HCT116 (cell line): ENCODE measurements at regions not wholly inside any gene's neighbourhood (a gene's known extent, or its start where the extent isn't known, plus 50 kb on each side); places are given as distances from the start of the nearest gene placed in this dataset.

Experiments used
- ATAC-seq: fragments of 200-7000 bp; cut with Tn5 transposase; 2 replicates; pipeline ENCODE4 v1.9.1; 2020; ENCODE audit warnings: mild to moderate bottlenecking, moderate library complexity
- BruUV-seq: library from RNA; stranded (reverse); fragments of 400-500 nt; replicated peaks from 2 replicates; lab custom pipeline; 2021; lab: Mats Ljungman, UMichigan
- CTCF ChIA-PET: fragments of 300-600 bp; sonication (Branson Sonifier 250); formaldehyde crosslinking; loops from one replicate; lab custom pipeline; 2021; ENCODE audit warnings: antibody characterized with exemption; lab: Charles Lee
- POLR2A ChIA-PET: fragments of 300-600, 350-600 bp; sonication (Branson Sonifier 250); formaldehyde crosslinking; loops from one replicate; lab custom pipeline; 2021; ENCODE audit warnings: antibody characterized with exemption; lab: Charles Lee
- RAD21 ChIA-PET, 2 experiments: fragments of 300-600 bp; sonication (Branson Sonifier 250); formaldehyde crosslinking; loops; one replicate each; lab custom pipeline; 2023; ENCODE audit warnings: low total read pairs in 2 of 2; ENCODE audit not compliant: uncharacterized antibody in 2 of 2, unreplicated experiment in 2 of 2, low non-redundant PET in 1 of 2; lab: Charles Lee
- DNase-seq: peaks from one replicate; pipeline ENCODE4 v3.0.0-alpha.2; 2010; ENCODE audit warnings: low read depth, low spot score
- H2AFZ ChIP-seq: fragments of 200-600 bp; shearing (Covaris generic), sonication (generic); 2 replicates; pipeline ENCODE4 v1.6.1; 2017; ENCODE audit warnings: low read depth, mixed run types, mixed read lengths, antibody characterized with exemption, low read length; ENCODE audit not compliant: poor library complexity, severe bottlenecking
- H3K27ac ChIP-seq: 2 replicates; pipeline ENCODE4 v1.5.1; 2012; ENCODE audit warnings: low read depth, low read length
- H3K27me3 ChIP-seq: fragments of 200-600 bp; sonication (generic); 2 replicates; pipeline ENCODE4 v1.6.1; 2016; ENCODE audit warnings: mixed run types, low read length, mixed read lengths; ENCODE audit not compliant: insufficient read depth
- H3K36me3 ChIP-seq, 2 experiments: fragments of 200-500 bp in 1 of 2; fragments of 200-600 bp in 1 of 2; sonication (Bioruptor generic) in 1 of 2; sonication (generic) in 1 of 2; 2 replicates each; pipeline versions ENCODE4 v1.5.1 to v1.6.1; 2014 to 2016; ENCODE audit warnings: low read length in 2 of 2, inconsistent platforms in 1 of 2, mixed read lengths in 1 of 2, mixed run types in 1 of 2; ENCODE audit not compliant: insufficient read depth in 2 of 2, control insufficient read depth in 1 of 2
- H3K4me1 ChIP-seq, 2 experiments: fragments of 200-600 bp in 1 of 2; sonication (generic) in 1 of 2; 2 replicates each; pipeline versions ENCODE4 v1.5.1 to v1.6.1; 2012 to 2017; ENCODE audit warnings: low read length in 2 of 2, inconsistent platforms in 1 of 2, mild to moderate bottlenecking in 1 of 2, mixed read lengths in 1 of 2, mixed run types in 1 of 2, moderate library complexity in 1 of 2; ENCODE audit not compliant: insufficient read depth in 2 of 2, control insufficient read depth in 1 of 2
- H3K4me2 ChIP-seq: fragments of 200-600 bp; sonication (generic); 2 replicates; pipeline ENCODE4 v1.6.1; 2017; ENCODE audit warnings: mixed run types, low read length, mixed read lengths
- H3K4me3 ChIP-seq, 2 experiments: fragments of 200-600 bp in 1 of 2; sonication (generic) in 1 of 2; replicated peaks in 1 of 2; 2 replicates each; pipeline ENCODE4 v1.5.1; 2011 to 2016; ENCODE audit warnings: low read length in 2 of 2, control low read depth in 1 of 2, low read depth in 1 of 2, mild to moderate bottlenecking in 1 of 2, mixed read lengths in 1 of 2, mixed run types in 1 of 2
- H3K79me2 ChIP-seq: fragments of 200-600 bp; sonication (generic); 2 replicates; pipeline ENCODE4 v1.6.1; 2017; ENCODE audit warnings: mild to moderate bottlenecking, mixed run types, low read length, moderate library complexity, mixed read lengths; ENCODE audit not compliant: insufficient read depth
- H3K9ac ChIP-seq: fragments of 200-600 bp; sonication (generic); 2 replicates; pipeline ENCODE4 v1.6.1; 2016; ENCODE audit warnings: low read length, mixed read lengths
- H3K9me2 ChIP-seq: fragments of 200-600 bp; sonication (generic), shearing (Covaris generic); 2 replicates; pipeline ENCODE4 v1.6.1; 2017; ENCODE audit warnings: mixed run types, mild to moderate bottlenecking, moderate library complexity; ENCODE audit not compliant: insufficient read depth
- H3K9me3 ChIP-seq, 2 experiments: fragments of 200-500 bp in 1 of 2; fragments of 200-600 bp in 1 of 2; sonication (Bioruptor generic) in 1 of 2; sonication (generic) in 1 of 2; 2 replicates each; pipeline ENCODE4 v1.6.1; 2014 to 2017; ENCODE audit warnings: low read length in 2 of 2, mixed read lengths in 2 of 2, inconsistent platforms in 1 of 2, low read depth in 1 of 2, mild to moderate bottlenecking in 1 of 2, mixed run types in 1 of 2, moderate library complexity in 1 of 2; ENCODE audit not compliant: control insufficient read depth in 1 of 2, insufficient read depth in 1 of 2
- H4K20me1 ChIP-seq: fragments of 200-600 bp; sonication (generic), shearing (Covaris generic); 2 replicates; pipeline ENCODE4 v1.6.1; 2017; ENCODE audit warnings: mixed run types, mild to moderate bottlenecking, moderate library complexity; ENCODE audit not compliant: insufficient read depth
- RAD21 ChIP-seq: IDR thresholded peaks from 2 replicates; pipeline ENCODE4 v1.6.1; 2012; ENCODE audit warnings: low read depth, mild to moderate bottlenecking
- SP1 ChIP-seq: IDR thresholded peaks from 2 replicates; pipeline ENCODE4 v1.6.1; 2012; ENCODE audit warnings: low read depth
- SRF ChIP-seq: IDR thresholded peaks from 2 replicates; pipeline ENCODE4 v1.6.1; 2012; ENCODE audit warnings: low read depth
- TCF7L2 ChIP-seq: IDR thresholded peaks from 2 replicates; pipeline ENCODE4 v1.7.0; 2011; ENCODE audit warnings: borderline replicate concordance, inconsistent platforms; ENCODE audit not compliant: insufficient read depth, insufficient read length; ENCODE audit errors: extremely low read depth
- YY1 ChIP-seq: IDR thresholded peaks from 2 replicates; pipeline ENCODE4 v1.6.1; 2011; ENCODE audit warnings: low read length, low read depth, moderate library complexity, mild to moderate bottlenecking; ENCODE audit not compliant: insufficient replicate concordance; ENCODE audit errors: extremely low read depth
- intact Hi-C: fragments of 100-400 bp; cut with micrococcal nuclease; formaldehyde crosslinking; loops from 2 replicates; pipeline ENCODE4 v1.10.0; 2022
- TF ChIP-seq, protein P1 (sequence below): IDR thresholded peaks from 2 replicates; pipeline ENCODE4 v1.6.1; 2012; ENCODE audit warnings: low read depth
- TF ChIP-seq, protein P2 (sequence below): IDR thresholded peaks from 2 replicates; pipeline ENCODE4 v1.6.1; 2012
- TF ChIP-seq, protein P3 (sequence below): IDR thresholded peaks from 2 replicates; pipeline ENCODE4 v1.6.1; 2011; ENCODE audit warnings: mild to moderate bottlenecking, low read length, moderate library complexity; ENCODE audit not compliant: insufficient replicate concordance; ENCODE audit errors: extremely low read depth

DNA sequence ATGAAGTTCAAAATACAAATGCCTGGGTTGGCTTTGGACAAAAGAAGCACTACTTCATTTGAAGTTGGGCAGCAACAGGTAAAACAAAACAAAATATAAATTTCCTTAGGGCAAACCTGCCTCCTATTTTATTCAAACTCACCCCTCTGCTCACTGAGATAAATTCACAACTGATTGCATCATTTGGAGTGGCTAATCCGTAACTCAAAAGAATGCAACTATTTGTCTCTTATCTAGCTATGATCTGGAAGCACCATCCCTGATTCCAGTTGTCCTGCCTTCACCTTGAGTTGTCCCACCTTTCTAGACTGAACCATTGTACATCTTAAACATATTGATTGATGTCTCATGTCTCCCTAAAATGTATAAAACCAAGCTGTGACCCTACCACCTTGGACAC lies 145.0 kb downstream of the CCER1 start:
- TF ChIP-seq, protein P1, sequence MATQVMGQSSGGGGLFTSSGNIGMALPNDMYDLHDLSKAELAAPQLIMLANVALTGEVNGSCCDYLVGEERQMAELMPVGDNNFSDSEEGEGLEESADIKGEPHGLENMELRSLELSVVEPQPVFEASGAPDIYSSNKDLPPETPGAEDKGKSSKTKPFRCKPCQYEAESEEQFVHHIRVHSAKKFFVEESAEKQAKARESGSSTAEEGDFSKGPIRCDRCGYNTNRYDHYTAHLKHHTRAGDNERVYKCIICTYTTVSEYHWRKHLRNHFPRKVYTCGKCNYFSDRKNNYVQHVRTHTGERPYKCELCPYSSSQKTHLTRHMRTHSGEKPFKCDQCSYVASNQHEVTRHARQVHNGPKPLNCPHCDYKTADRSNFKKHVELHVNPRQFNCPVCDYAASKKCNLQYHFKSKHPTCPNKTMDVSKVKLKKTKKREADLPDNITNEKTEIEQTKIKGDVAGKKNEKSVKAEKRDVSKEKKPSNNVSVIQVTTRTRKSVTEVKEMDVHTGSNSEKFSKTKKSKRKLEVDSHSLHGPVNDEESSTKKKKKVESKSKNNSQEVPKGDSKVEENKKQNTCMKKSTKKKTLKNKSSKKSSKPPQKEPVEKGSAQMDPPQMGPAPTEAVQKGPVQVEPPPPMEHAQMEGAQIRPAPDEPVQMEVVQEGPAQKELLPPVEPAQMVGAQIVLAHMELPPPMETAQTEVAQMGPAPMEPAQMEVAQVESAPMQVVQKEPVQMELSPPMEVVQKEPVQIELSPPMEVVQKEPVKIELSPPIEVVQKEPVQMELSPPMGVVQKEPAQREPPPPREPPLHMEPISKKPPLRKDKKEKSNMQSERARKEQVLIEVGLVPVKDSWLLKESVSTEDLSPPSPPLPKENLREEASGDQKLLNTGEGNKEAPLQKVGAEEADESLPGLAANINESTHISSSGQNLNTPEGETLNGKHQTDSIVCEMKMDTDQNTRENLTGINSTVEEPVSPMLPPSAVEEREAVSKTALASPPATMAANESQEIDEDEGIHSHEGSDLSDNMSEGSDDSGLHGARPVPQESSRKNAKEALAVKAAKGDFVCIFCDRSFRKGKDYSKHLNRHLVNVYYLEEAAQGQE, result no peak
- TF ChIP-seq SRF (no peak), SP1 (no peak), RAD21 (no peak), TCF7L2 (no peak), YY1 (no peak)
- TF ChIP-seq, protein P2, sequence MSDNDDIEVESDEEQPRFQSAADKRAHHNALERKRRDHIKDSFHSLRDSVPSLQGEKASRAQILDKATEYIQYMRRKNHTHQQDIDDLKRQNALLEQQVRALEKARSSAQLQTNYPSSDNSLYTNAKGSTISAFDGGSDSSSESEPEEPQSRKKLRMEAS, result no peak
- TF ChIP-seq, protein P3, sequence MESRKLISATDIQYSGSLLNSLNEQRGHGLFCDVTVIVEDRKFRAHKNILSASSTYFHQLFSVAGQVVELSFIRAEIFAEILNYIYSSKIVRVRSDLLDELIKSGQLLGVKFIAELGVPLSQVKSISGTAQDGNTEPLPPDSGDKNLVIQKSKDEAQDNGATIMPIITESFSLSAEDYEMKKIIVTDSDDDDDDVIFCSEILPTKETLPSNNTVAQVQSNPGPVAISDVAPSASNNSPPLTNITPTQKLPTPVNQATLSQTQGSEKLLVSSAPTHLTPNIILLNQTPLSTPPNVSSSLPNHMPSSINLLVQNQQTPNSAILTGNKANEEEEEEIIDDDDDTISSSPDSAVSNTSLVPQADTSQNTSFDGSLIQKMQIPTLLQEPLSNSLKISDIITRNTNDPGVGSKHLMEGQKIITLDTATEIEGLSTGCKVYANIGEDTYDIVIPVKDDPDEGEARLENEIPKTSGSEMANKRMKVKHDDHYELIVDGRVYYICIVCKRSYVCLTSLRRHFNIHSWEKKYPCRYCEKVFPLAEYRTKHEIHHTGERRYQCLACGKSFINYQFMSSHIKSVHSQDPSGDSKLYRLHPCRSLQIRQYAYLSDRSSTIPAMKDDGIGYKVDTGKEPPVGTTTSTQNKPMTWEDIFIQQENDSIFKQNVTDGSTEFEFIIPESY, result no peak
- Histone ChIP-seq H3K9ac (no peak overlapping the region), H3K4me1 (no peaks in the 10 kb centered on the region), H3K9me2 (no peaks in the 10 kb centered on the region), H3K27me3 (no peaks in the 10 kb centered on the region), H3K36me3 (no peaks in the 10 kb centered on the region), H2AFZ (no peak overlapping the region), H3K79me2 (no peaks in the 10 kb centered on the region), H3K4me2 (no peak overlapping the region), H3K4me3 (no peak overlapping the region), H4K20me1 (no peaks in the 10 kb centered on the region), H3K9me3 (no peaks in the 10 kb centered on the region), H3K27ac (no peak overlapping the region)
- intact Hi-C loops, result no loop called here
- ATAC-seq (no peak), DNase-seq (no peak)
- RAD21 ChIA-PET, result no interaction called here
- CTCF ChIA-PET, result no interaction called here
- BruUV-seq, result no TSS peak
- POLR2A ChIA-PET, result no interaction called here
